ENCODE measurements at regions not wholly inside any gene's neighbourhood (a gene's known extent, or its start where the extent isn't known, plus 50 kb on each side); places are given as distances from the start of the nearest gene placed in this dataset.
"Not testable (repeated sequence)": the region's sequence is repeated elsewhere in the genome, so short reads cannot be mapped to it uniquely, and the experiment has no call there.

DNA sequence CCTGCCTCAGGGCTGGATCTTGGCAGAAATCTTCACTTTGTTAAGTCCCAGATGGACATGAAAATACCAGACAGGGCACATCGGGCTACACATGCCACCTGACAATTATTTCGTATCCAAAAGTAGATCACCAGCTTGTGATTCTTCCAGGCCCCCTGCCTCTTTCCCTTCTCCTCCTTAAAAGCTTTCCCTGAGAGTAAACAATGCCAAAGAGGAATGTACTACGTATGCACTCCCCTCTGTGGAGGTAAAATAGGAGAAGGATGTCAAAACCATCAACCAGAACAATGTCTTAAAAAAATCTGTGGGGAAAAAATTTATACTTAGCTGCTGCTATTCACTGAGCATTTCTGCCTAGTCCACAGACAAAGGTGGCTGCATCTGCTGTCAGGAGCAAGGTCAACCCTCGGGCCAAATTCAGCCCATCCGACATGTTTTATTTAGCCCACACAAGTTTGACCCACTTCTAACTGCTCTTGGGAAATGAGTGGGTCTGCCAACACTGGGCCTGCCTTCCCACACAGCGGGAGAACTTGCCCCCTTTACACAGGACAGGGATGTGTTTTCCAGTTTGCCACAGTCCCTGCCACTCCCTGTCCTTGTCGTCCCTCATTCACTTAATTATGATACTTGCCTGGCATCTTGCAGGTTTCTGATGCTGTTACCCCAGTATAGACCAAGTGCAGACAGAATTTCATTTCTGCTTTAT is 74.7 kb upstream of the NBPF26 start:
- not testable (repeated sequence) for H2BK120ac ChIP-seq (ENCODE audit: low read depth, low read length); H3K18ac ChIP-seq (ENCODE audit: low read depth in 1 of 2, low read length in 2 of 2); H3K9ac ChIP-seq (ENCODE audit: low read length); H3K14ac ChIP-seq (ENCODE audit: low read length in 2 of 2); H3K27ac ChIP-seq (ENCODE audit: low read length, poor library complexity, severe bottlenecking); H3K79me1 ChIP-seq (replicated peaks; ENCODE audit: low read length, poor library complexity, severe bottlenecking); H3K4me2 ChIP-seq (ENCODE audit: low read length, poor library complexity, severe bottlenecking); DNase-seq; H2BK12ac ChIP-seq (ENCODE audit: low read length in 2 of 2); H3K27me3 ChIP-seq (ENCODE audit: control insufficient read depth in 1 of 2, insufficient read depth in 1 of 2, low read length in 2 of 2); H2BK15ac ChIP-seq (ENCODE audit: low read depth, poor library complexity, severe bottlenecking); H3K4me3 ChIP-seq (ENCODE audit: insufficient read depth in 1 of 2, low read depth in 1 of 2, low read length in 2 of 2); H4K91ac ChIP-seq (ENCODE audit: low read length); H2BK5ac ChIP-seq (ENCODE audit: low read depth, low read length, poor library complexity, severe bottlenecking); H2AK5ac ChIP-seq (ENCODE audit: low read length, severe bottlenecking); H3K9me3 ChIP-seq (ENCODE audit: control insufficient read depth, low read length); H3K4me1 ChIP-seq (ENCODE audit: control insufficient read depth, insufficient read depth, low read depth, low read length); H3K23ac ChIP-seq (ENCODE audit: low read length in 2 of 2); H3K4ac ChIP-seq (ENCODE audit: low read depth in 1 of 2, low read length in 2 of 2); H4K8ac ChIP-seq (ENCODE audit: low read length); H3K36me3 ChIP-seq (ENCODE audit: control insufficient read depth in 1 of 2, insufficient read depth in 2 of 2, low read depth in 1 of 2, low read length in 2 of 2); H2AFZ ChIP-seq (ENCODE audit: low read depth, low read length)
- no CpG with 5 or more reads among the region's 7 CpGs for WGBS

GRCh38 chr1:120649730-120650129 is 74.0 kb upstream of the NBPF26 start:
- H2AFZ ChIP-seq (ENCODE audit: low read depth, low read length); H3K36me3 ChIP-seq (ENCODE audit: control insufficient read depth in 1 of 2, insufficient read depth in 2 of 2, low read depth in 1 of 2, low read length in 2 of 2); H3K9ac ChIP-seq (ENCODE audit: low read length); H3K4ac ChIP-seq (ENCODE audit: low read depth in 1 of 2, low read length in 2 of 2); H3K18ac ChIP-seq (ENCODE audit: low read depth in 1 of 2, low read length in 2 of 2); H3K14ac ChIP-seq (ENCODE audit: low read length in 2 of 2); DNase-seq; H2AK5ac ChIP-seq (ENCODE audit: low read length, severe bottlenecking); H3K4me3 ChIP-seq (ENCODE audit: insufficient read depth in 1 of 2, low read depth in 1 of 2, low read length in 2 of 2); H2BK12ac ChIP-seq (ENCODE audit: low read length in 2 of 2); H3K4me2 ChIP-seq (ENCODE audit: low read length, poor library complexity, severe bottlenecking); H3K79me1 ChIP-seq (replicated peaks; ENCODE audit: low read length, poor library complexity, severe bottlenecking); H3K9me3 ChIP-seq (ENCODE audit: control insufficient read depth, low read length); H2BK120ac ChIP-seq (ENCODE audit: low read depth, low read length); H3K27ac ChIP-seq (ENCODE audit: low read length, poor library complexity, severe bottlenecking); H2BK5ac ChIP-seq (ENCODE audit: low read depth, low read length, poor library complexity, severe bottlenecking); H4K8ac ChIP-seq (ENCODE audit: low read length); H2BK15ac ChIP-seq (ENCODE audit: low read depth, poor library complexity, severe bottlenecking); H3K23ac ChIP-seq (ENCODE audit: low read length in 2 of 2); H4K91ac ChIP-seq (ENCODE audit: low read length); H3K4me1 ChIP-seq (ENCODE audit: control insufficient read depth, insufficient read depth, low read depth, low read length); H3K27me3 ChIP-seq (ENCODE audit: control insufficient read depth in 1 of 2, insufficient read depth in 1 of 2, low read length in 2 of 2): not testable (repeated sequence)
- WGBS, result no CpG with 5 or more reads among the region's 2 CpGs

- DNase-seq; H2AK5ac ChIP-seq (ENCODE audit: low read length, severe bottlenecking); H3K9me3 ChIP-seq (ENCODE audit: control insufficient read depth, low read length); H2BK5ac ChIP-seq (ENCODE audit: low read depth, low read length, poor library complexity, severe bottlenecking); H3K14ac ChIP-seq (ENCODE audit: low read length in 2 of 2); H3K4me1 ChIP-seq (ENCODE audit: control insufficient read depth, insufficient read depth, low read depth, low read length); H4K91ac ChIP-seq (ENCODE audit: low read length); H2BK12ac ChIP-seq (ENCODE audit: low read length in 2 of 2); H3K4me3 ChIP-seq (ENCODE audit: insufficient read depth in 1 of 2, low read depth in 1 of 2, low read length in 2 of 2); H2BK120ac ChIP-seq (ENCODE audit: low read depth, low read length); H3K9ac ChIP-seq (ENCODE audit: low read length); H3K79me1 ChIP-seq (replicated peaks; ENCODE audit: low read length, poor library complexity, severe bottlenecking); H3K27ac ChIP-seq (ENCODE audit: low read length, poor library complexity, severe bottlenecking); H3K23ac ChIP-seq (ENCODE audit: low read length in 2 of 2); H3K27me3 ChIP-seq (ENCODE audit: control insufficient read depth in 1 of 2, insufficient read depth in 1 of 2, low read length in 2 of 2); H3K36me3 ChIP-seq (ENCODE audit: control insufficient read depth in 1 of 2, insufficient read depth in 2 of 2, low read depth in 1 of 2, low read length in 2 of 2); H4K8ac ChIP-seq (ENCODE audit: low read length); H3K18ac ChIP-seq (ENCODE audit: low read depth in 1 of 2, low read length in 2 of 2); H3K4me2 ChIP-seq (ENCODE audit: low read length, poor library complexity, severe bottlenecking); H2BK15ac ChIP-seq (ENCODE audit: low read depth, poor library complexity, severe bottlenecking); H2AFZ ChIP-seq (ENCODE audit: low read depth, low read length); H3K4ac ChIP-seq (ENCODE audit: low read depth in 1 of 2, low read length in 2 of 2): not testable (repeated sequence)
- no CpG with 5 or more reads among the region's 6 CpGs for WGBS
Measured at GRCh38 chr1:120654114-120654513, 69.6 kb upstream of the NBPF26 start.

DNA sequence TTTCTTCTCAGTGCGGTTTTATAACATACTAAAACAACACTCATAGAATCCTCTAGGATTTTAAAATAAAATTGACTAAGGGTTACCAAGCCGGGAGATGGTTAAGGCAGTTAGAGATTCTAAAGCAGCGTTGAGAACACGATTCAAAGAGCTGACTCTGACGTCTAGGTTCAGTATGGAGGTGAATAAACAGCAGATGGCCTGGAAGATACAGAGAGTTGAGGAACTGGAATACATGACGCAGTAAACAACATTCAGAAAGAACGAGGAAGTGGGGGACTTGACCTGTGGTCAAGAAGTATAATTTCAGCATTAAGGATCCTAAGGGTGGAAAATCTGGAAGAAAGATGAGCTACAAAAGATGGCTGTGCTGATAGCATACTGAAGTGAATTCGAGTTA is 68.4 kb upstream of the NBPF26 start:
- H3K9ac ChIP-seq (ENCODE audit: low read length), result not testable (repeated sequence)

More for the DNA sequence above, 68.4 kb upstream of the NBPF26 start:
- not testable (repeated sequence) for H2AK5ac ChIP-seq (ENCODE audit: low read length, severe bottlenecking); H3K4ac ChIP-seq (ENCODE audit: low read depth in 1 of 2, low read length in 2 of 2); H3K27ac ChIP-seq (ENCODE audit: low read length, poor library complexity, severe bottlenecking); H3K23ac ChIP-seq (ENCODE audit: low read length in 2 of 2); H3K14ac ChIP-seq (ENCODE audit: low read length in 2 of 2); H2BK5ac ChIP-seq (ENCODE audit: low read depth, low read length, poor library complexity, severe bottlenecking); H3K4me3 ChIP-seq (ENCODE audit: insufficient read depth in 1 of 2, low read depth in 1 of 2, low read length in 2 of 2); H3K36me3 ChIP-seq (ENCODE audit: control insufficient read depth in 1 of 2, insufficient read depth in 2 of 2, low read depth in 1 of 2, low read length in 2 of 2); H2BK12ac ChIP-seq (ENCODE audit: low read length in 2 of 2); H3K79me1 ChIP-seq (replicated peaks; ENCODE audit: low read length, poor library complexity, severe bottlenecking); H2BK15ac ChIP-seq (ENCODE audit: low read depth, poor library complexity, severe bottlenecking); DNase-seq; H4K8ac ChIP-seq (ENCODE audit: low read length); H3K18ac ChIP-seq (ENCODE audit: low read depth in 1 of 2, low read length in 2 of 2); H3K9me3 ChIP-seq (ENCODE audit: control insufficient read depth, low read length); H2AFZ ChIP-seq (ENCODE audit: low read depth, low read length); H2BK120ac ChIP-seq (ENCODE audit: low read depth, low read length); H3K4me2 ChIP-seq (ENCODE audit: low read length, poor library complexity, severe bottlenecking); H4K91ac ChIP-seq (ENCODE audit: low read length); H3K4me1 ChIP-seq (ENCODE audit: control insufficient read depth, insufficient read depth, low read depth, low read length); H3K27me3 ChIP-seq (ENCODE audit: control insufficient read depth in 1 of 2, insufficient read depth in 1 of 2, low read length in 2 of 2)
- no CpG with 5 or more reads among the region's 8 CpGs for WGBS

Measured in mesenchymal stem cell (in vitro differentiated cells and primary cell).